Skin epidermis (tissue), 12 donors: ENCODE measurements at regions not wholly inside any gene's neighbourhood (a gene's known extent, or its start where the extent isn't known, plus 50 kb on each side); places are given as distances from the start of the nearest gene placed in this dataset.

ENCODE experiments used
- H3K27ac ChIP-seq, 21 experiments: fragments of 200-600 bp; sonication (generic) in 11 of 21; one replicate each; pipeline ENCODE4 v1.5.0; 2020; ENCODE audit warnings: mild to moderate bottlenecking in 3 of 21, inconsistent platforms in 2 of 21, moderate library complexity in 2 of 21
- H3K4me3 ChIP-seq, 7 experiments: fragments of 200-600 bp; sonication (generic) in 2 of 7; one replicate each; pipeline ENCODE4 v1.5.0; 2020; ENCODE audit warnings: inconsistent platforms in 2 of 7, mild to moderate bottlenecking in 2 of 7, moderate library complexity in 1 of 7

DNA sequence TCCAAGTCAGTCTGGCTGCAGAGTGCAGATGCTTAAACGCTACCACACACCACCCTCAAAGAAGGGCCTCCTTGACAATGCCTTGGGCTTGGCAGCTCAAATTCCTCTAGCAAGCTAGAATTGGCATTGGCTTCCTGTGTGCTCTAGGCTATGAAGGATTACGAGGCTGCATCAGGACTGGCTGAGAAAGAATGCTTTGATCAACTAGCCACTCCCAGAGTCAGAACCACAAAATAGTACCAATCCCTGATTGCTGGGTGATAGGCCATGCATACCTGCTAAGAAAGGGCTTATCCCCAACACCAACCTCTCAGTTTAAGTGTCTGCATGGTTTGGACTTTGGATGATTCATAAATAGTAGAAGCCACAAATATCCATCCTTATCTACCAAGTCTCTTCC is 504.9 kb downstream of the OMA1 start:
- Histone ChIP-seq H3K4me3 (no peak overlapping the region), H3K27ac (no peak overlapping the region)

DNA sequence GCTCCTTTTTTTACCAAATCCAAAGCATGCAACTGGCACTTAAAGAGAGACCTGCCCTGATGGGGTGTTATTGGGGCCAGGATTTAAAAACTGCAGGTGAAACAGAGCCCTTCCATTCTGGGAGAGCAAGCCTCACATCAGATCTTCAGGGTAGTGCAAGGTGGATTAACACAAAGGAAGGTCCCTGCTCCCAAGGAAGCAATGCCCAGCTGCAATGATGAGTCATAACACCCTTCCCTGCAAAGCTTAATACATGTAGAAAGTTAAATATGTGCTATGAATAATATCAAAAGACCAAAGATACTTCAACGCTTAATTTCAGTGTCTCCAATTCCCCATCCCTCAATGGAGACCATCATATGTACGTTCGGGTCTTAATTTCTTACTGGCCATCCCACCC is 508.0 kb downstream of the OMA1 start:
- no peak overlapping the region for H3K4me3 ChIP-seq
- no peak overlapping the region for H3K27ac ChIP-seq

DNA sequence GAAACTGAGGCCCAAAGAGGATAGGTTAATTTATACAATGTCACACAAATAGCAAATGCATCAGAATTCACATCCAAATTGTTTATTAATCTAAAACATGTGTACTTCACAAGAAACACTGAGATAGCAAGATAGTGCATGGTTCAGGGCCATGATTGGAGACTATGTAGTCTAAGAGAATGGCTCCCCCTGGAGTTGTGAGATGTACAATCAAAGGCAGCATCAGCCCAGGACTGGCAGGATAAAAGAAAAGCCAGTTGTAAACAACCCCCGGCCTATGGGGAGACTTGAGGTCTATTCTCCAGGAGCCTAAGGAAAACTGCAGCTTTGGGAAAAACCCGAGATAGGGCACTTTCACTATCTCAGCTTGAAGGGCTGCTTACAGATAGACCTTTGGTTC is 511.0 kb downstream of the OMA1 start:
- Histone ChIP-seq H3K4me3 (no peak overlapping the region), H3K27ac (no peak overlapping the region)

DNA sequence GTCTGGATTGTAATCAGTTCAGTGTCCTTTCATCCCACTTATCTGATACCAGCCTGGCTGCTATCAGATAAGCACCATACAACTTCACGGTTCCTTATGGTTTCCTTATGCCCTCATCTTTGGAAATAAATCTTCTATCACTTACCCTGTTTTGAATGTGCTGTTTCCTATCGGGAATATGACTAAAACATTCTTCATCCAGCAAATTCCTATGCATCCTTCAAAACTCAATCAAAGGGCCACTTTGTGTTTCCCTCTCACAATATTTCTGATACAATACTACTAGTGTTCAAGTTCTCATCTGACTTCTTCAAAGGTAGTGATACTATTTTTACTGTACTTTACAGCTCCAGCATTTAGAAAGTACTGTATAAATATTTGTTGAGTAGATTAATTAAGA is 513.2 kb downstream of the OMA1 start:
- no peak overlapping the region for H3K4me3 ChIP-seq
- H3K27ac ChIP-seq = no peak overlapping the region

DNA sequence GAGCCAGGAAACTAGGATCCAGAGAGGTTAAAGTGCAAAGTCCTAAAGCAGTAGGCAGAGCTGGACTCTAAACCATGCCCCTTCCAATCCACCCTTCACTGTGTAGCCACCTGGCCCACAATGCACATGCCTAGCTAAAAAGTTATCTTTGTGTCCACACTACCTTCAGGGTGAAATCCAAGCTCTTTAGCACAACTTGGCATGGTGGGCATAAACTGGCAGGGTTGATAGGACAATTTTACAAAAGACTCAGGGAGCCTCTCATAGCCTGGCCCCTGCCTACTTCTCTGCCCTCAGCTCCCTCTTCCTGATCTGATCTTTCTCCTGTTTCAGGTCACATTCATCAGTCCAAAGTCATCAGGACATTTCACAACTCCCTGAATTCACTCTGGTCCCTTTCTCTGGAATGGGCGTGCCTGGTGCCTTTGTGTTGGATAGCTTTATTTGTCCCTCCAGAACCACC is 513.9 kb downstream of the OMA1 start:
- Histone ChIP-seq H3K27ac (no peak overlapping the region), H3K4me3 (no peak overlapping the region)

DNA sequence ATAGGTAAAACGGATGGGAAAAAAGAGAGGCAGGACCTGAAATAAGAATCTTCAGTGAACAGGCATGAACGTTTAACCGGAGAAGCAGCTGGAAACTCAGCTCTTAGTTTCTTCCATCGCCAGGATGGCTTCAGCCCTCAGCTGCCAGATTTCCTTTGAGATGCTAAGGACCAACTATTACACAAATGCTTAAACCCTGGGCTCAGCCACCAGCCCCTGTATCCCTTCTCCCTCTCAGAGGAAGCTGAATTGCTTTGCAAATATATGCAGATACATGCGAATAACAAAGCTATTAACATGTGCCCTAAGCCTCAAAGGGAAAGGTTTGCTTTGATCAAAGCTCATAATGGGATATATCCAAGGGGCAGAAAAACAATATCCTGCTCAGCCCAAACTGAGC is 515.1 kb downstream of the OMA1 start:
- no peak overlapping the region for H3K4me3 ChIP-seq

GRCh38 chr1:58030456-58030855 is 516.1 kb downstream of the OMA1 start:
- H3K4me3 ChIP-seq = no peak overlapping the region

More for the DNA sequence above, 515.1 kb downstream of the OMA1 start:
- no peak overlapping the region for H3K27ac ChIP-seq

GRCh38 chr1:58017641-58018040 is 528.9 kb downstream of the OMA1 start:
- H3K4me3 ChIP-seq = no peak overlapping the region
- H3K27ac ChIP-seq = no peak overlapping the region

More at GRCh38 chr1:58030456-58030855, 516.1 kb downstream of the OMA1 start:
- no peak overlapping the region for H3K27ac ChIP-seq

DNA sequence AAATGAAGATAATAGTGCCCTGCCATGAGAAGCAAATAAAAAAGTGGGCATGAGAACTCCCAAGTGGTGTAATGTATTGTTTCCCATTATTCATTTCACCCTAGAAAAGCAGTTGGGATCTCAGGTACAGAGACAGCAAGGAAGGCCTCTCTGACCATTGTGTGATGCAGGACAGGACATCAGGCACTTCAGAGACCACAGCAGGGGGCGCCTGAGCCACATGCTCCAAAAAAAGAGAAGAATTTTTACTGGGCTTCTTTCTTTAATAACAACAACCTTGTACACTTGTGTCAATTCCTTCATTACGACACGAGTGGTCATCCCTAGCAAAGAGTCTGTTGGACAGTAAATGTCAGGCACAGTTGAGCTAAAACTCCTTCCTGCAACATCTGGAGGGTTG is 533.3 kb downstream of the OMA1 start:
- no peak overlapping the region for H3K4me3 ChIP-seq
- no peak overlapping the region for H3K27ac ChIP-seq

DNA sequence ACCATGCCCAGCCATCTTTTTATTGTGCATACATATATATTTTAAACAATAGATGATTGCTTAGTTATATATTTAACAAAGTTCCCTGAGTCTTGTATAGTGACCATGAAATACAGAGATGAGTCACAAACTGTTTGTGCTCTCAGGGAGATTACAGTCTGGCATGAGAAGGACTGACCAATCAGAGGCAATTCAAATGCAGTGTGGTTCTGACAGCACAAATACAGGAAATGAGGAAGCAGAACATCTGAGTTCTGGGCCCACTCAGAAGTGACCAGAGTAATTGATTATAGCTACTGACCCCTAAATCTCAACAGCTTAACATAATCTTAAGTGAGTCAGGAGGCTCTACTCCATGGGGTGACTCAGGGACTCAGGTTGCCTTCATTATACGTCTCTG is 534.5 kb downstream of the OMA1 start:
- H3K27ac ChIP-seq = no peak overlapping the region
- no peak overlapping the region for H3K4me3 ChIP-seq

DNA sequence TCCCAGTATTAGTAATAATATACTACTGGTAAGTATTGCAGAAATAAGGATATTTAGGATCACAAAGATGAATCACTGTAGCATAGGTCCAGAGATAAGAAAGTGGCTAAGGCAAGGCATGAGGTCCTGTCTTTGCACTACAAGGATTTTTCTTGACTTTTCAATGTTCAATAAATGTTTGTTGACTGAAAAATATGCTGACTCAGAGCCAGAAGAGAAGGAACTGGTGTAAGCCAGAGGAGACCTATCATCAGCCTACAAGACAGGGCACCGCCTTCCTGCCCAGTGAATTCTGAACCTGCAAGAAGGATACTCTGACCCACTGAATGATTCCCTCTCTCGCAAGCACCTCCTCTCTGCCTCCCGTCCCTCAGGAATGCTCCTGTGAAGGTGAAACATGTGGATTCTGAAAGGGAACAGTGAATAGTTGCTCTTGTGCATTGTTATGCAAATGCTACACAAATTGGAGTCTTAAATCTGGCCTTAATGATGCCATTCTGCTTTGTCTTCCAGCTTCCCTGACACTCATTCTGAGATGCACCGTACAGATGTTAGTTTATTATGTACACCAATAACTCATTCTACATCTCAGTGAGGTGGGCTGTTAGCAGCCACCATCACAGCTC is 540.0 kb downstream of the OMA1 start:
- no peak overlapping the region for H3K27ac ChIP-seq
- no peak overlapping the region for H3K4me3 ChIP-seq

- Histone ChIP-seq H3K4me3 (no peak overlapping the region), H3K27ac (no peak overlapping the region)
Measured at GRCh38 chr1:58005212-58005611, 541.3 kb downstream of the OMA1 start.

- Histone ChIP-seq H3K4me3 (no peak overlapping the region), H3K27ac (no peak overlapping the region)
Measured at GRCh38 chr1:58003988-58004387, 542.5 kb downstream of the OMA1 start.

DNA sequence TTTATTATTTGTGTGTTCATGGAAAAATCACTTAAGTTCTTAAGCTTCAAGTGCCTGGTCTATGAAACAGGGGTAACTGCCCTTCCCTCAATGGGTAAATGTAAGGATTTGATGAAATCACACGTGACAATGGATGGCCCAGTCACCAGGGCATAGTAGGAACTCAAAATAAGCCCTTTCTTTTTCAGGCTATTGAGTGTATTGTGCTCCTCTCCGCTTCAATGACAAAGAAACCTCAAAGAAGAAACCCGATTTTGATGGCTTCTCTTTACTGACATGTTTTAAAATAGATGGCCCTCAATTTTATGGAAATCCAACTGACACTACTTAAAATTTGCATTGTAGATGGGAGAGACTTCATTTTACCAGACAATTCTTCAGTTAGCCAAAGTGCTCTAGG is 543.5 kb downstream of the OMA1 start:
- Histone ChIP-seq H3K27ac (no peak overlapping the region), H3K4me3 (no peak overlapping the region)

GRCh38 chr1:58000821-58001220 is 545.7 kb downstream of the OMA1 start:
- H3K4me3 ChIP-seq = no peak overlapping the region
- no peak overlapping the region for H3K27ac ChIP-seq

DNA sequence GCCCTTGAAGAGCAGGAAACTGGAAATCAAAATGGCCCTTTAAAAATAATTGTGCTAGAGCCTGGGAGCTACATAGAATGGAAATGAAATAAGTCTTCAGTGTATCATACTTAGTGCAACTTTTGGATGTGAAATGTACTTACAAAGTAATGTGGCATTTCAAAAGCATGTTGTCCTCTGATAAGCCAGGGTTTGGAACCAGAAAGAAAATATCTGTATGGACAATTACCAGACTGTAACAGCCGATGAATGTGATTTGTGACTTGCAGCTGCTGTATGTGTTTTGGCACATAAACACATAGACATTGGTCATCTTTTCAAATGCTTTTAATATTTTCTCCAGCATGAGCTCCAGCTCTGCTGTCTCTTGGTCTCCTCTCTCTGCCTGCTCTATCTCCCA is 546.4 kb downstream of the OMA1 start:
- H3K27ac ChIP-seq = no peak overlapping the region
- no peak overlapping the region for H3K4me3 ChIP-seq

DNA sequence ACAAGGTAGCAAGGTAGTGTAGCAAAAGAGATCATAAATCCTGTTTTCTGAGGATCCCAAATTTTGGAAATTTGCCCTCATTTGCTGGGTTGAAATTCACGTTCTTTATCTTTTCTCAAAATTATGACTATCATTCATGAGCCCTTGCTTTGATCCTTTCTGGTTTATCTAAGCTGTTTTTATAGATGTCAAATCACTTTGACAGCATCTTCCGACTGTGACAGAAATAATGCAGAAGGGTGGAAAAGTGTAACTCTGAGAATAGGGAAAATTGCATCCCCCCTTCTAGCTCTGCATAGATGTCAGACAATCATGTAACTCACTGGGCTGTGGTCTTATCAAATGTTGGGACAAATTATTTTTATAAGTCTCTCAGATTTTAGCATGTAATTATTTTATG is 550.1 kb downstream of the OMA1 start:
- H3K27ac ChIP-seq = no peak overlapping the region
- no peak overlapping the region for H3K4me3 ChIP-seq

DNA sequence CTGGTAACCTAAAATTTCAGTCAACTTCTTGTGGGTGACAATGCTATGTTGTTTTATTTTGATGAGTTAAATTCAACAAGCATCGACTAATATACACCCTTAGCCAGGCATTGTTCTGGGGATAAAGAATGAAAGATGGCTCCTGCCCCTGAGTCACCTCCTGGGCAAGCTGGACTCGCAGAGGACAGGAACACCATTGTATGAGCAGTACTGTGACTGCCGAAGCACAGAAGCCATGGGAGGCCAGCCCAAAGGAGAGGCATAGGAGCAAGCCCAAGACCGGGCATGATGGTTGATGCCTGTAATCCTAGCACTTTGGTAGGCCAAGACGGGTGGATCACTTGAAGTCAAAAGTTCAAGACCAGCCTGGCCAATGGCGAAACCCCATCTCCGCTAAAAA is 555.2 kb downstream of the OMA1 start:
- Histone ChIP-seq H3K27ac (no peak overlapping the region), H3K4me3 (no peak overlapping the region)

- Histone ChIP-seq H3K27ac (no peak overlapping the region), H3K4me3 (no peak overlapping the region)
Measured at GRCh38 chr1:57989877-57990276, 556.6 kb downstream of the OMA1 start.

GRCh38 chr1:57987523-57987922 is 559.0 kb downstream of the OMA1 start:
- Histone ChIP-seq H3K27ac (no peak overlapping the region), H3K4me3 (no peak overlapping the region)

DNA sequence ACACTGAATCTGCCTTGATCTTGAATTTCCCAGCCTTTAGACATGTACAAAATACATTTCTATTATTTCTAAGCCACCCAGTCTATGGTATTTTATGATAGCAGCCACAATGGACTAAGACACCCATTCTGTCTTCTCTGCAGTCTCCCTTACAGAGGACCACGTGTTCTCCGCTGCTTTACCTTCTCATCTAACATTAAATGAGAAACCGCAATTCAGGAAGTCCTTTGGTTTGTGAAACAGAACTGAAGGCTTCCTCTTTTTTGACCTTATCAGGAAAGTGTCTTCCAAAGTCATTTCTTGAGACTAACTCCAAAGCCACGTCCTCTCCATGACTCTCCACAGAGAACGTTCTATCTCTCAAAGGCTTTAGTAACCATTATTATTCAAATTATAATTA is 560.1 kb downstream of the OMA1 start:
- Histone ChIP-seq H3K27ac (no peak overlapping the region), H3K4me3 (no peak overlapping the region)

DNA sequence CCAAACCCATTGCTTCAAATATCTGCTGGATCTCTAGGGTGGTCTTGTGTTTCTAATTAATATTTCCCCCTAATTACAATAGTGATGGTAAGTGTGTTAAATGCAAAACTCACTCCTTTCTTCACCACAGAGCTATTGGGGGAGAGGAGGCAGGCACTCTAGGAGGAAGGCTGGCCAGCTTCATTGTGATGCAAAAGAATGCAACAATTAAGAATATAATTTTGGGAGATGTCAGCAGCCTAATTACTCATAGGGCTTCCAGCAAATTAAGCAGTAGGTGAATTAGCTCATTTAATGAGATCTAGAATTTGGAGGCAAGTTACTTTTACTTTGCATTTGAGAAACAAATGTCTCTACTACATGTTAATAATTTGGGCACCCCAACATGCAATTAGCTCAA is 560.4 kb upstream of the DAB1 start:
- Histone ChIP-seq H3K4me3 (no peak overlapping the region), H3K27ac (no peak overlapping the region)
